ENCODE measurements at regions not wholly inside any gene's neighbourhood (a gene's known extent, or its start where the extent isn't known, plus 50 kb on each side); places are given as distances from the start of the nearest gene placed in this dataset.

GRCh38 chr7:125506331-125506730 is 576.7 kb upstream of the POT1 start:
- TF ChIP-seq CTCF (conservative IDR thresholded peaks at IDR 0.05 in 1 of 2, IDR thresholded peaks at IDR 0.05 in 1 of 2; ENCODE audit: low read depth in 1 of 2, low read length in 2 of 2) (no peak), EZH2 (IDR thresholded peaks at IDR 0.05; ENCODE audit: low read length, missing control alignments) (no peak)

Measured in fibroblast of lung (primary cell).